ENCODE measurements at regions not wholly inside any gene's neighbourhood (a gene's known extent, or its start where the extent isn't known, plus 50 kb on each side); places are given as distances from the start of the nearest gene placed in this dataset.

DNA sequence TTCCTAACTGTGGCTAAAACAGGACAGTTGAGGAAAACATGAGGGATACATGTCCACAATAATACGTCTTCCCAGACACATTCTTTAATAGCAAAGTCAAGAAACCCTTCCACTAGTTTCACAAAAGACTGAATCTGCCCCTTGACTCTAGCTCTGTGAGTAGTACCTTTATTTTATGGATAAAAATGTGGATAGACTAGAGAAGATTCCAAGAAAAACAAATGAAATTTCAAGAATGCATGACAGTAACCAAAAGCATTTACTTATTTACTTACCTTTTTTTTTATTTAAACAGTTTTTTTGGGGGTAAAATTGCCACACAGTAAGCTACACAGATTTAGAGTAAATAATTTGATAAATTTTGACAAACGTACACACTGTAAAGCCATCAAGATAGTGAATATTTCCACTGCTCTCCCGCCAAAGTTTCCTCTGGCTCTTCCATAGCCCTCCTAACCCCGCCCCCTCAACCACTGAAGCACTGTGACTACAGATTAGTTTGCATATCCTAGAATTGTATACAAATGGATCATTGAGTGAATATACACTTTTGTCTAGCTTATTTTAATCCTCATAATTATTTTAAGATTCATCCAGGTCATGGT, 420.4 kb upstream of the ZMIZ1 start:
- TF ChIP-seq FOXP2 (optimal IDR thresholded peaks at IDR 0.05; ENCODE audit: borderline replicate concordance, extremely low read depth, extremely low read length, insufficient read depth), result no peak
- no peak for TF ChIP-seq TAF1 (IDR thresholded peaks at IDR 0.05; ENCODE audit: borderline replicate concordance, insufficient read depth, low read length)
- TF ChIP-seq POLR2AphosphoS5 (IDR thresholded peaks at IDR 0.05; ENCODE audit: low read depth, low read length), result no peak
- TF ChIP-seq SIN3A (IDR thresholded peaks at IDR 0.05; ENCODE audit: borderline replicate concordance, insufficient read depth, low read length), result no peak
- TF ChIP-seq REST (IDR thresholded peaks at IDR 0.05; ENCODE audit: insufficient read depth in 1 of 2, low read depth in 2 of 2, low read length in 2 of 2), result no peak

- TF ChIP-seq SIN3A (IDR thresholded peaks at IDR 0.05; ENCODE audit: borderline replicate concordance, insufficient read depth, low read length) (no peak), TAF1 (IDR thresholded peaks at IDR 0.05; ENCODE audit: borderline replicate concordance, insufficient read depth, low read length) (no peak), FOXP2 (optimal IDR thresholded peaks at IDR 0.05; ENCODE audit: borderline replicate concordance, extremely low read depth, extremely low read length, insufficient read depth) (no peak), REST (IDR thresholded peaks at IDR 0.05; ENCODE audit: insufficient read depth in 1 of 2, low read depth in 2 of 2, low read length in 2 of 2) (no peak), POLR2AphosphoS5 (IDR thresholded peaks at IDR 0.05; ENCODE audit: low read depth, low read length) (no peak)
Observed at GRCh38 chr10:78649429-78649828, 419.3 kb upstream of the ZMIZ1 start.

GRCh38 chr10:78650122-78650521, 418.6 kb upstream of the ZMIZ1 start:
- no peak for TF ChIP-seq REST (IDR thresholded peaks at IDR 0.05; ENCODE audit: insufficient read depth in 1 of 2, low read depth in 2 of 2, low read length in 2 of 2)
- TF ChIP-seq TAF1 (IDR thresholded peaks at IDR 0.05; ENCODE audit: borderline replicate concordance, insufficient read depth, low read length), result no peak
- TF ChIP-seq POLR2AphosphoS5 (IDR thresholded peaks at IDR 0.05; ENCODE audit: low read depth, low read length), result no peak
- TF ChIP-seq FOXP2 (optimal IDR thresholded peaks at IDR 0.05; ENCODE audit: borderline replicate concordance, extremely low read depth, extremely low read length, insufficient read depth), result no peak
- no peak for TF ChIP-seq SIN3A (IDR thresholded peaks at IDR 0.05; ENCODE audit: borderline replicate concordance, insufficient read depth, low read length)

DNA sequence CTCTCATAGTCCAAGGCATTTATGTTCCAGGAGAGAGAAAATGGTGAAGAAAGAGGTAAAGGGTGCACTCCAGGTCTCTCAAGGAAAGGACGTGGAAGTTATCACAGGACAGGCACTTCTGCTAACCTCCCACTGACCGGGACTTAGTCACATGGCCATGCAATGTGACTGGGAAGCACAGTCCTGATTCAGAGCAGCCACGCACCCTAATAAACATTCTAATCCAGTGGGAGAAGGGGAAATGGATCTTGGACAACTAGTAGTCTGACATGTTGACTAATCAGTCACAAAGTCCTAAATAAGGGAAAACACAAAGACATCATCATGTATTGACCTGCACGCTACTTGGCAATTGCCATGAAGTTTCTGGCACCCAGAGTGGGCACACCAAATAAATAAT, 417.5 kb upstream of the ZMIZ1 start:
- TF ChIP-seq POLR2AphosphoS5 (IDR thresholded peaks at IDR 0.05; ENCODE audit: low read depth, low read length) (no peak), TAF1 (IDR thresholded peaks at IDR 0.05; ENCODE audit: borderline replicate concordance, insufficient read depth, low read length) (no peak), SIN3A (IDR thresholded peaks at IDR 0.05; ENCODE audit: borderline replicate concordance, insufficient read depth, low read length) (no peak), FOXP2 (optimal IDR thresholded peaks at IDR 0.05; ENCODE audit: borderline replicate concordance, extremely low read depth, extremely low read length, insufficient read depth) (no peak), REST (IDR thresholded peaks at IDR 0.05; ENCODE audit: insufficient read depth in 1 of 2, low read depth in 2 of 2, low read length in 2 of 2) (no peak)
